HepG2 (cell line): ENCODE measurements at regions not wholly inside any gene's neighbourhood (a gene's known extent, or its start where the extent isn't known, plus 50 kb on each side); places are given as distances from the start of the nearest gene placed in this dataset.
A peak's percentile ranks its signal among the peaks of the same experiment; 100 is the strongest.

Source experiments
- GATA4 ChIP-seq: sonication (generic); IDR thresholded peaks from 2 replicates; pipeline ENCODE4 v1.6.1; 2016; ENCODE audit warnings: antibody characterized with exemption, low read depth, borderline replicate concordance
- IKZF4 ChIP-seq: sonication (generic); formaldehyde crosslinking; IDR thresholded peaks from 2 replicates; pipeline ENCODE4 v1.5.1; 2020; ENCODE audit warnings: borderline replicate concordance, mild to moderate bottlenecking, low read depth, missing genetic modification reagents; ENCODE audit errors: not compliant biosample characterization
- KLF9 ChIP-seq: IDR thresholded peaks from 2 replicates; pipeline ENCODE4 v1.6.1; 2016; ENCODE audit warnings: low read depth
- MBNL3 ChIP-seq: fragments of 250-450 bp; sonication (Bioruptor Pico); conservative IDR thresholded peaks from 2 replicates; pipeline ENCODE4 v1.8.0; 2022; ENCODE audit warnings: mild to moderate bottlenecking, inconsistent platforms
- MZF1 ChIP-seq: sonication (generic); formaldehyde crosslinking; IDR thresholded peaks from 2 replicates; pipeline ENCODE4 v1.8.1; 2023; ENCODE audit warnings: mild to moderate bottlenecking, missing genetic modification reagents, borderline replicate concordance
- PRDM10 ChIP-seq: sonication (generic); formaldehyde crosslinking; IDR thresholded peaks from 2 replicates; pipeline ENCODE4 v1.4.0; 2020; ENCODE audit warnings: low read depth, missing genetic modification reagents
- ZKSCAN8 ChIP-seq: IDR thresholded peaks from 2 replicates; pipeline ENCODE4 v1.6.1; 2016; ENCODE audit warnings: borderline replicate concordance, missing genetic modification reagents, missing compliant biosample characterization
- ZNF18 ChIP-seq: sonication (generic); formaldehyde crosslinking; IDR thresholded peaks from 2 replicates; pipeline ENCODE4 v1.8.0; 2022; ENCODE audit warnings: mild to moderate bottlenecking, missing genetic modification reagents; ENCODE audit not compliant: insufficient replicate concordance
- ZNF318 ChIP-seq: sonication (generic); formaldehyde crosslinking; IDR thresholded peaks from 2 replicates; pipeline ENCODE4 v1.4.0; 2020; ENCODE audit warnings: mild to moderate bottlenecking, missing genetic modification reagents
- ZNF441 ChIP-seq: sonication (generic); formaldehyde crosslinking; IDR thresholded peaks from 2 replicates; pipeline ENCODE4 v1.7.0; 2021; ENCODE audit warnings: missing genetic modification reagents, borderline replicate concordance
- ZNF607 ChIP-seq: sonication (generic); formaldehyde crosslinking; IDR thresholded peaks from 2 replicates; pipeline ENCODE4 v1.5.1; 2020; ENCODE audit warnings: missing genetic modification reagents, mild to moderate bottlenecking, borderline replicate concordance
- ZNF879 ChIP-seq: sonication (generic); formaldehyde crosslinking; IDR thresholded peaks from 2 replicates; pipeline ENCODE4 v1.8.1; 2023; ENCODE audit warnings: missing genetic modification reagents
- TF ChIP-seq, protein P1 (sequence below): sonication (generic); formaldehyde crosslinking; IDR thresholded peaks from 2 replicates; pipeline ENCODE4 v1.4.0; 2020; ENCODE audit warnings: missing genetic modification reagents, borderline replicate concordance

GRCh38 chr3:194069421-194070219 is 66.3 kb upstream of the HES1 start (continued):
- TF ChIP-seq, protein P1, sequence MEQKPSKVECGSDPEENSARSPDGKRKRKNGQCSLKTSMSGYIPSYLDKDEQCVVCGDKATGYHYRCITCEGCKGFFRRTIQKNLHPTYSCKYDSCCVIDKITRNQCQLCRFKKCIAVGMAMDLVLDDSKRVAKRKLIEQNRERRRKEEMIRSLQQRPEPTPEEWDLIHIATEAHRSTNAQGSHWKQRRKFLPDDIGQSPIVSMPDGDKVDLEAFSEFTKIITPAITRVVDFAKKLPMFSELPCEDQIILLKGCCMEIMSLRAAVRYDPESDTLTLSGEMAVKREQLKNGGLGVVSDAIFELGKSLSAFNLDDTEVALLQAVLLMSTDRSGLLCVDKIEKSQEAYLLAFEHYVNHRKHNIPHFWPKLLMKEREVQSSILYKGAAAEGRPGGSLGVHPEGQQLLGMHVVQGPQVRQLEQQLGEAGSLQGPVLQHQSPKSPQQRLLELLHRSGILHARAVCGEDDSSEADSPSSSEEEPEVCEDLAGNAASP (CRISPR knock-in tag), result peak; percentile 50; the same call in 1 of the 2 replicates
- TF ChIP-seq GATA4 (no peak), KLF9 (CRISPR knock-in tag) (no peak), MBNL3 (no peak), ZKSCAN8 (CRISPR knock-in tag) (peak; percentile 53; the same call in 1 of the 2 replicates), ZNF441 (CRISPR knock-in tag) (no peak), MZF1 (CRISPR knock-in tag) (no peak), IKZF4 (no peak), ZNF607 (no peak), ZNF318 (CRISPR knock-in tag) (no peak), PRDM10 (no peak), ZNF18 (CRISPR knock-in tag) (no peak), ZNF879 (no peak)
